ENCODE measurements at regions not wholly inside any gene's neighbourhood (a gene's known extent, or its start where the extent isn't known, plus 50 kb on each side); places are given as distances from the start of the nearest gene placed in this dataset.

DNA sequence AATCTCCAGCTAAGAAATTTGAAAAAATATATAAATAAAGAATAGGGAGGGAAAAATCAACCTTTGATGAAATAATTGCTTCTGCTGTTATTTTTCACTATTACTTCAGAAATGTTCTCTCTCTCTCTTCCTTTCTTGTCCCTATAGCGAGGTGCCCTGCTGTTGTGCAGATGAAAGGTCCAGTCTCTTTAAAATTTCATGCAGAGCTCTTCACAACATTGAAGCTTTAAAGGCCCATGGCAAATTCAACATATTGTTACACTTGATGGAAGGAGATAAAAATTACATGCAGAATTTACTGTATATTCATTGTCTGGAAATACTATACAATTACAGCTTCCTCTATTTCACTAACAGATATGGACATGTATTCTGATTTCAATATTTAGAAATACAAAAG, 86.4 kb upstream of the PSMD7 start:
- Histone ChIP-seq H3K27me3 (ENCODE audit: control insufficient read depth, insufficient read depth, low read length, poor library complexity, severe bottlenecking) (no peaks in the 10 kb centered on the region), H3K27ac (ENCODE audit: insufficient read depth, low read depth, low read length, poor library complexity, severe bottlenecking) (no peak overlapping the region), H3K36me3 (ENCODE audit: control insufficient read depth, insufficient read depth, low read length) (no peaks in the 10 kb centered on the region), H3K4me3 (ENCODE audit: insufficient read depth, low read depth, low read length) (no peak overlapping the region), H3K4me1 (ENCODE audit: control insufficient read depth, insufficient read depth, low read length) (no peaks in the 10 kb centered on the region), H3K9me3 (ENCODE audit: control insufficient read depth, low read length) (no peaks in the 10 kb centered on the region)
- WGBS, 2 experiments, result 57 to 87% methylated on average over 1 of the region's 1 CpG

DNA sequence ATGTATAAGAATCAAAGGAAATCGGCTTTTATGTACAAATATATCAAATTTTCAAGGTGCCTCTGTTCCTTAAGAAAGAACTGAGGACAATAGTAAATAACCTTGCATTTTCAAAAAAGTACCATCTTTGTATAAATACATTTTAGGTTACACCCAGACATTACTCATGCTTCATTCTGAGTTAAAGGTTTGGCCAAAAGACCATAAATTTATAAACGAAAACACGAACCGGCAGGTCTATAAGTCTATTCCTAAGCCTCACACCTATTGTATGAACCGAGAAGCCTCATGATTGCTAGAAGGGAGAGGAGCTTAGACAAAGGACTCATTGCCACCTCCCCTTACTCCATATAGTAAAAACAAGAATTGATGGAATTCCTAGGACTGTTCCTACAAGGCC, 94.6 kb upstream of the PSMD7 start:
- Histone ChIP-seq H3K36me3 (ENCODE audit: control insufficient read depth, insufficient read depth, low read length) (no peaks in the 10 kb centered on the region), H3K27ac (ENCODE audit: insufficient read depth, low read depth, low read length, poor library complexity, severe bottlenecking) (no peak overlapping the region), H3K4me3 (ENCODE audit: insufficient read depth, low read depth, low read length) (no peak overlapping the region), H3K4me1 (ENCODE audit: control insufficient read depth, insufficient read depth, low read length) (no peaks in the 10 kb centered on the region), H3K27me3 (ENCODE audit: control insufficient read depth, insufficient read depth, low read length, poor library complexity, severe bottlenecking) (no peaks in the 10 kb centered on the region), H3K9me3 (ENCODE audit: control insufficient read depth, low read length) (no peaks in the 10 kb centered on the region)
- 93 to 94% methylated on average over 4 to 5 of the region's 5 CpGs for WGBS, 2 experiments

DNA sequence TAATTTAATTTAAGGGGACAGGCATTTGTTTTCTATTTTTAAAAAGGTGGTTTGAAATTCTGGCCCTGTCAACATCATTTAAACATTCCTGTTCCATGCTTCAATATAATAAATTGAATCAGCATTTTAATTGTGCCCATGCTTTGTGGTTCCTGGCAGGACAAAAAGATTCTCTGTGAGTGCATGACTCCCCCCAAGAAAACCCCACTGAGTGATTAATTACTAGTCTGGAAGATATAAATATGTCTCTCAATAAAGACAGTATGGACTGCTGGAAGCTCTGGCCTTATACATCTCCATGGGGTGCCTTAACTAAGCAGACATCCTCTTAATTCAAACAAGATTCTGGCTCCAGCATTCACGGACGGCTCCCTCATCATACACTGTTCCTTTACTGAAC, 95.0 kb upstream of the PSMD7 start:
- Histone ChIP-seq H3K36me3 (ENCODE audit: control insufficient read depth, insufficient read depth, low read length) (no peaks in the 10 kb centered on the region), H3K4me3 (ENCODE audit: insufficient read depth, low read depth, low read length) (no peak overlapping the region), H3K4me1 (ENCODE audit: control insufficient read depth, insufficient read depth, low read length) (no peaks in the 10 kb centered on the region), H3K27me3 (ENCODE audit: control insufficient read depth, insufficient read depth, low read length, poor library complexity, severe bottlenecking) (no peaks in the 10 kb centered on the region), H3K9me3 (ENCODE audit: control insufficient read depth, low read length) (no peaks in the 10 kb centered on the region), H3K27ac (ENCODE audit: insufficient read depth, low read depth, low read length, poor library complexity, severe bottlenecking) (no peak overlapping the region)
- 80 to 100% methylated on average over 2 of the region's 2 CpGs for WGBS, 2 experiments

DNA sequence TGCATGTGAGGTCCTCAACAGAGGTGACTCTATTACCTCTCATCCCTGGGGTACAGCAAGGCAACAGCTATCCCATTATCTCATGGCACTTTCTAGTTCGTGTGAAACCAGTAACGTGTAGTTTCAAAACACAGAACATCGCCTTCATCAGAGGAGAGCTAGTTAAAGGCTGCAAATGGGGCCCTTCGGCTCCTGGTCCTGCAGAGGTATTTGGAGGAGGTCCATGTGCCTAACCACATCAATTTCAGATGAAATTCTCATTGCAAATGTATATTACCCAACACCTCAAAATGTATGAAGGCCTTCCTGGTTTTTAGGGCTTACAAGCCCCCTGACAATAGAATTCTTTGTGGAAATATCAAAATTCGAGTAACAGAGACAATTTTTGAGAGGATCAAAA, 95.7 kb upstream of the PSMD7 start:
- Histone ChIP-seq H3K4me1 (ENCODE audit: control insufficient read depth, insufficient read depth, low read length) (no peaks in the 10 kb centered on the region), H3K36me3 (ENCODE audit: control insufficient read depth, insufficient read depth, low read length) (no peaks in the 10 kb centered on the region), H3K9me3 (ENCODE audit: control insufficient read depth, low read length) (no peaks in the 10 kb centered on the region), H3K27ac (ENCODE audit: insufficient read depth, low read depth, low read length, poor library complexity, severe bottlenecking) (no peak overlapping the region), H3K4me3 (ENCODE audit: insufficient read depth, low read depth, low read length) (no peak overlapping the region), H3K27me3 (ENCODE audit: control insufficient read depth, insufficient read depth, low read length, poor library complexity, severe bottlenecking) (no peaks in the 10 kb centered on the region)
- 90 to 94% methylated on average over 5 of the region's 5 CpGs for WGBS, 2 experiments

DNA sequence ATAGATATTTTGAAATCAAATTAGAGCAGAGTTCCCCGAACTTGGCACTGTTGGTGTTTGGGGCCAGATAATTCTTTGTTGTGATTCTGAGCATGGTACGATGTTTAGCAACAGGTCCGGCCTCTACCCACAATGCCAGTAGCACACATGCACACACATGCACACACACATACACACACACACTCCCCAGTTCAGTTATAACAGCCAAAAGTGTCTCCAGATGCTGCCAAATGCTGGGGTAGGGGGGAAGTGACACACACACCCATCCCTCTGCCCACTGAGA, 96.8 kb upstream of the PSMD7 start:
- Histone ChIP-seq H3K4me1 (ENCODE audit: control insufficient read depth, insufficient read depth, low read length) (no peaks in the 10 kb centered on the region), H3K9me3 (ENCODE audit: control insufficient read depth, low read length) (no peaks in the 10 kb centered on the region), H3K36me3 (ENCODE audit: control insufficient read depth, insufficient read depth, low read length) (no peaks in the 10 kb centered on the region), H3K27me3 (ENCODE audit: control insufficient read depth, insufficient read depth, low read length, poor library complexity, severe bottlenecking) (no peaks in the 10 kb centered on the region), H3K4me3 (ENCODE audit: insufficient read depth, low read depth, low read length) (no peak overlapping the region), H3K27ac (ENCODE audit: insufficient read depth, low read depth, low read length, poor library complexity, severe bottlenecking) (no peak overlapping the region)
- WGBS, 2 experiments, result 89 to 92% methylated on average over 3 of the region's 3 CpGs

DNA sequence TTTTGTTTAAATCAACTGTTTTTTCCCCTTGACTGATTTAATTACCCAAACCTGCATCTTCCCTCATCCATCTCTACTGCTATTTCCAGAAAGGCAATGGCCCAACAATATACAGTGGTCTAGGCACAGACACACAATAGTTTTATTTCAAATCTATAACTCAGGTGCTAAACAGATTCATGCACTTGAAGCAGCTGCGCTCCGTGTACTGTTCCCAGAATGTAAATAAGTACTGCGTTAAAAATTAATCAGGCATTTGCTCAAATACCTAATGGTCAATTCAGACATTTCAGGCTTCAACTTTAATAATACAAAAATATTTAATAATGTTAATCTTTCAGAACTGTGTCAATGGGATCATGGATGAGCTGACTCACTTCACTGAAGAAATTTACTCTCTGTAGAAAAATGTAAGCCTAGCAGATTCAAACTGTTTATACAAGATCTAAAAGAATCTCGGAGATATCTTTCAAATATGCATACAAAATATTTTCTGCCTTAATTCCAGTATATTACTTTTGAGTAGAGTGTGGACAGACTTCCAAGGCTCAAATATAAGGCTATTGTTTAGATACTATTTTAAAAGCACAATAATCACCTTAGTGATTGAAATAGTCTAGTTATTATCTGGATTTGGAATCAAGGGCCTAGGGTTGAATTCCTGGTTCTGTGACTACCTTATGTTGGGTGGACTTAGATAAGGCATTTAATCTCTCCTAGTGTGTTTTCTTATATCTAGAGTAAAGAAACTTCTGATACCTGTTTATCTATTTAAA, 97.4 kb upstream of the PSMD7 start:
- Histone ChIP-seq H3K36me3 (ENCODE audit: control insufficient read depth, insufficient read depth, low read length) (no peaks in the 10 kb centered on the region), H3K4me1 (ENCODE audit: control insufficient read depth, insufficient read depth, low read length) (no peaks in the 10 kb centered on the region), H3K9me3 (ENCODE audit: control insufficient read depth, low read length) (no peaks in the 10 kb centered on the region), H3K27me3 (ENCODE audit: control insufficient read depth, insufficient read depth, low read length, poor library complexity, severe bottlenecking) (no peaks in the 10 kb centered on the region), H3K27ac (ENCODE audit: insufficient read depth, low read depth, low read length, poor library complexity, severe bottlenecking) (no peak overlapping the region), H3K4me3 (ENCODE audit: insufficient read depth, low read depth, low read length) (no peak overlapping the region)
- WGBS, 2 experiments, result 91 to 98% methylated on average over 3 of the region's 4 CpGs

DNA sequence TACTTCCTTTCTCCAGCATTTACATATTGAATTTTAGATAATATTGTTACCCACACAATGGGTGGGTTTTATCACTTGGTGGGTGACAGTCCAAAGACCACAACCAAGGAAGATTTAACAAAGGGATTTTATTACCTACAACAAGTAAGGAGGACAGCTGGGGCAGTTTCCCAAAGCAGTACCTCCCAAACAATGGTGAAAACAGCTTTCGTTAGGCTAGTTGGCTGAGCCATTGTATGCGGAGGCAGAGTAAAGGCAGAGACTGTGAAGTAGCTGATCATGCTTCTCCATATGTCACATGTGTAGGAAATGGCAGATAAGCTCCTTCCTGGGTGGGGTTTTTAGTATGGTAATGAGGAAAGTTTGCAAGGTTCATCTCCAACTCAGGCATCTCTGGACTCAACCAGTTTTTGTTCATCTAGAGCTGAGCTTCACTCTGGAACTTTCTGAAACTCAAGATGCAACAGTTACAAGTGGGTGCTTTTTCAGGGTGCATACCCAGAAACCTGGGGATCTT, 104.3 kb upstream of the PSMD7 start:
- H3K27ac ChIP-seq (ENCODE audit: insufficient read depth, low read depth, low read length, poor library complexity, severe bottlenecking), result no peak overlapping the region
- H3K9me3 ChIP-seq (ENCODE audit: control insufficient read depth, low read length), result no peaks in the 10 kb centered on the region
- no peaks in the 10 kb centered on the region for H3K36me3 ChIP-seq (ENCODE audit: control insufficient read depth, insufficient read depth, low read length)
- H3K27me3 ChIP-seq (ENCODE audit: control insufficient read depth, insufficient read depth, low read length, poor library complexity, severe bottlenecking), result no peaks in the 10 kb centered on the region
- no peak overlapping the region for H3K4me3 ChIP-seq (ENCODE audit: insufficient read depth, low read depth, low read length)
- H3K4me1 ChIP-seq (ENCODE audit: control insufficient read depth, insufficient read depth, low read length), result no peaks in the 10 kb centered on the region
- 80 to 94% methylated on average over 2 of the region's 2 CpGs for WGBS, 2 experiments

DNA sequence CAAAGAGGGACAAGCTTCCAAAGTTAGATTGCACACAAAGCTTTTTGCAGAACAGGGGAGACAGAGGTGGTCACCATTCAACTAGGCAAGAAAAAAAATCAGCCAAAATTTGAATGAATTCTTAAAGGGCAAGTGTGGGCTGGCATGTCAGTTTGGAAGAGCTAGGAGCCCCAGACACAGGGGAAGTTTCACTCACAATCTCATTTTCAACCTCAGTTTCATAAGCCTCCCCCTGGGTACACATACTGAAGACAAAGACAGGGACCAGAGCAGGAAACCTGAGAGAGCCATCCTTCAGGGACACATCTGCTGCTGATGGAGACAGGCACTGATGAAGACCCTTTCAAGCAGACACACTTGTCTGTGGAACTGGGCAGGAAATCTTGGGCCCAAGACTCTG, 106.3 kb upstream of the PSMD7 start:
- Histone ChIP-seq H3K36me3 (ENCODE audit: control insufficient read depth, insufficient read depth, low read length) (no peaks in the 10 kb centered on the region), H3K9me3 (ENCODE audit: control insufficient read depth, low read length) (no peaks in the 10 kb centered on the region), H3K27me3 (ENCODE audit: control insufficient read depth, insufficient read depth, low read length, poor library complexity, severe bottlenecking) (no peaks in the 10 kb centered on the region), H3K4me3 (ENCODE audit: insufficient read depth, low read depth, low read length) (no peak overlapping the region), H3K4me1 (ENCODE audit: control insufficient read depth, insufficient read depth, low read length) (no peaks in the 10 kb centered on the region), H3K27ac (ENCODE audit: insufficient read depth, low read depth, low read length, poor library complexity, severe bottlenecking) (no peak overlapping the region)

DNA sequence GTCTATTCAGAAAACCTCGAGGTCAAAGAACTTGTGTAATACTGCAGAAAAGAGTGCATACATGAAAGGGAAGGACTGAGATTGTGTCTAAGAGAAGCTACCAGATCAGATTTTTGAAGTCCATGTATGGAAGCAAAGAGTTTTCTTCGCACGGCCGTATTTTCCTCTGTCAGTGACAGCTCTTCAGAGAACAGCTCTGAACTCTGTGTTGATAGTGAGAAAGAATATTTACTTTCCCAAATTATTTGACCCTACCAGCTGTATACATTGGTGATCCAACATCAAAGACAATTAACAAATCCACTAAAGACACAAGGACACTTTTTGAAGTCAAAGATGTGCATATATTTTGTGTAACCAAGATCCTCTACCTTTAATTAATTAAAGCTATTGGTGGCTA, 107.8 kb upstream of the PSMD7 start:
- Histone ChIP-seq H3K4me3 (ENCODE audit: insufficient read depth, low read depth, low read length) (no peak overlapping the region), H3K4me1 (ENCODE audit: control insufficient read depth, insufficient read depth, low read length) (no peaks in the 10 kb centered on the region), H3K27me3 (ENCODE audit: control insufficient read depth, insufficient read depth, low read length, poor library complexity, severe bottlenecking) (no peaks in the 10 kb centered on the region), H3K9me3 (ENCODE audit: control insufficient read depth, low read length) (no peaks in the 10 kb centered on the region), H3K36me3 (ENCODE audit: control insufficient read depth, insufficient read depth, low read length) (no peaks in the 10 kb centered on the region), H3K27ac (ENCODE audit: insufficient read depth, low read depth, low read length, poor library complexity, severe bottlenecking) (no peak overlapping the region)
- 93 to 96% methylated on average over 4 of the region's 4 CpGs for WGBS, 2 experiments

DNA sequence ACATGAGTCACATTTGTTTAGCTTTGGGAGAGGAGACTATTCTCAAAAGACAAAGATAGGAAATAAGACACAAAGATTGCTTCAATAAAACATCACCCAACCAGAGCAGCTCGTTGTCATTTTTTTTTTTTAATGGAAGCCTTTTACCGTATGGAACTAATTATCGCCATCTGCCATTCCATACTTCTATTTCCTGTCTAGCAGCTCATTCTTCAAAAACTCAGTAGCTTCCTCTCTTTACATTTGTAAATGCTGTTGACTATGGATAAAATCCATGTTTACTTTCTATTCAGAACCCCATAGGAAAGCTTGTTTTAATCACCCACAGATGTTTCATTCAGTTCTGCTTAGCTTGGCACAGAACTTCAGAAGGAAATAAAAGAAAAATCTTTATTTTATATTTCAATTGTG, 110.0 kb upstream of the PSMD7 start:
- Histone ChIP-seq H3K4me3 (ENCODE audit: insufficient read depth, low read depth, low read length) (no peak overlapping the region), H3K36me3 (ENCODE audit: control insufficient read depth, insufficient read depth, low read length) (no peaks in the 10 kb centered on the region), H3K27ac (ENCODE audit: insufficient read depth, low read depth, low read length, poor library complexity, severe bottlenecking) (no peak overlapping the region), H3K27me3 (ENCODE audit: control insufficient read depth, insufficient read depth, low read length, poor library complexity, severe bottlenecking) (no peaks in the 10 kb centered on the region), H3K9me3 (ENCODE audit: control insufficient read depth, low read length) (no peaks in the 10 kb centered on the region), H3K4me1 (ENCODE audit: control insufficient read depth, insufficient read depth, low read length) (no peaks in the 10 kb centered on the region)
- WGBS, 2 experiments, result 88 to 95% methylated on average over 3 of the region's 3 CpGs

DNA sequence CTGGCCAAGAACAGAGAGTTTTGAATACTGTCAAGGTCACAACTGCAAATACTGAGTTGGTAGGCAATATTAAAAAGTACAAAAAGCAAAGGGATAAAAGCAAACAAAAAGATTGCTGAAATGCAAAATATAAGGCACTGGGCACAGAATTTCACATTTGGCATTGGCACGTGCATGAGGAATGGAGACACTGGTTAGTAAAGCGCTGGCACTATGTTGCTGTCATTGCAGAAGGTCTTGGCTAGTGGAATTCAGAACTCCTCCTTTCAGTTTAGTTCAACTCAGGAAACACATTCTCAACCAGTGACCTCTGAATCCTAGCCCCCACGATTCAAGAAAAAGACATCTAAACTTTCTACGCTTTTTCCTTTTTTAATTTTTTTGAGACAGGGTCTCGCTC, 111.8 kb upstream of the PSMD7 start:
- Histone ChIP-seq H3K36me3 (ENCODE audit: control insufficient read depth, insufficient read depth, low read length) (no peaks in the 10 kb centered on the region), H3K9me3 (ENCODE audit: control insufficient read depth, low read length) (no peaks in the 10 kb centered on the region), H3K4me3 (ENCODE audit: insufficient read depth, low read depth, low read length) (no peak overlapping the region), H3K27ac (ENCODE audit: insufficient read depth, low read depth, low read length, poor library complexity, severe bottlenecking) (no peak overlapping the region), H3K27me3 (ENCODE audit: control insufficient read depth, insufficient read depth, low read length, poor library complexity, severe bottlenecking) (no peaks in the 10 kb centered on the region), H3K4me1 (ENCODE audit: control insufficient read depth, insufficient read depth, low read length) (no peaks in the 10 kb centered on the region)
- WGBS, 2 experiments, result 92 to 93% methylated on average over 5 of the region's 5 CpGs

All from ectodermal cell (in vitro differentiated cells).